GM12878 (cell line): ENCODE measurements at regions not wholly inside any gene's neighbourhood (a gene's known extent, or its start where the extent isn't known, plus 50 kb on each side); places are given as distances from the start of the nearest gene placed in this dataset.

Experiments used
- ATAC-seq: fragments of 200-7000 bp; cut with Tn5 transposase; 3 replicates; pipeline ENCODE4 v1.9.1; 2020; ENCODE audit warnings: mild to moderate bottlenecking, moderate library complexity
- BruUV-seq: library from RNA; stranded (reverse); fragments of 400-500 nt; replicated peaks from 2 replicates; lab custom pipeline; 2021; lab: Mats Ljungman, UMichigan
- CTCF ChIA-PET: fragments of 300-600 bp; sonication (Branson Sonifier 250); formaldehyde crosslinking; extraction: SDS; loops from one replicate; lab custom pipeline; 2021; ENCODE audit warnings: inconsistent platforms; lab: Yijun Ruan, JAX
- POLR2A ChIA-PET: fragments of 350-600 bp; formaldehyde crosslinking; extraction: SDS; loops from one replicate; lab custom pipeline; 2021; ENCODE audit warnings: inconsistent platforms; lab: Charles Lee
- RAD21 ChIA-PET: fragments of 300-600 bp; sonication (Branson Sonifier 250); formaldehyde crosslinking; loops from one replicate; lab custom pipeline; 2023; ENCODE audit warnings: antibody characterized with exemption; ENCODE audit not compliant: unreplicated experiment; lab: Charles Lee
- SMC1A ChIA-PET: fragments of 300-600 bp; sonication (Branson Sonifier 250); formaldehyde crosslinking; loops from one replicate; lab custom pipeline; 2023; ENCODE audit not compliant: unreplicated experiment, uncharacterized antibody; lab: Charles Lee
- DNase-seq: peaks from one replicate; pipeline ENCODE4 v3.0.0-alpha.2; 2011; ENCODE audit warnings: low read depth, low spot score
- FAIRE-seq: peaks from 3 replicates; lab custom pipeline; 2011; peaks lifted over from hg19 to GRCh38; lab: Jason Lieb, UNC
- H2AFZ ChIP-seq: 2 replicates; pipeline ENCODE4 v1.6.0; 2011; ENCODE audit warnings: low read depth, low read length, control low read depth; ENCODE audit not compliant: control insufficient read depth
- H3K27ac ChIP-seq: 2 replicates; pipeline ENCODE4 v1.5.1; 2011; ENCODE audit warnings: control low read depth; ENCODE audit not compliant: control insufficient read depth, insufficient read depth
- H3K27me3 ChIP-seq, 2 experiments: replicated peaks in 1 of 2; 2 replicates each; pipeline versions ENCODE4 v1.6.0 to v1.6.1; 2011; ENCODE audit warnings: low read length in 1 of 2; ENCODE audit not compliant: control insufficient read depth in 2 of 2, insufficient read depth in 2 of 2
- H3K36me3 ChIP-seq, 2 experiments: 2 replicates each; pipeline ENCODE4 v1.5.1; 2011; ENCODE audit warnings: low read length in 1 of 2; ENCODE audit not compliant: control insufficient read depth in 2 of 2, insufficient read depth in 2 of 2
- H3K4me1 ChIP-seq: 2 replicates; pipeline ENCODE4 v1.6.1; 2011; ENCODE audit warnings: mild to moderate bottlenecking, low read length, moderate library complexity, mixed read lengths; ENCODE audit not compliant: control insufficient read depth, insufficient read depth
- H3K4me2 ChIP-seq: 2 replicates; pipeline ENCODE4 v1.6.0; 2011; ENCODE audit warnings: control low read depth; ENCODE audit not compliant: control insufficient read depth, insufficient read depth
- H3K4me3 ChIP-seq: fragments of 200-600 bp; sonication (generic); 2 replicates; pipeline ENCODE4 v1.5.1; 2016
- H3K79me2 ChIP-seq: 2 replicates; pipeline ENCODE4 v1.6.0; 2011; ENCODE audit warnings: low read length; ENCODE audit not compliant: control insufficient read depth, insufficient read depth
- H3K9ac ChIP-seq: 2 replicates; pipeline ENCODE4 v1.8.0; 2011; ENCODE audit warnings: low read length, control low read depth, mixed read lengths; ENCODE audit not compliant: control insufficient read depth, insufficient read depth
- H3K9me3 ChIP-seq: replicated peaks from 3 replicates; pipeline ENCODE4 v1.5.1; 2011; ENCODE audit warnings: mild to moderate bottlenecking, low read length; ENCODE audit not compliant: control insufficient read depth, insufficient read depth
- H4K20me1 ChIP-seq: 2 replicates; pipeline ENCODE4 v1.6.0; 2011; ENCODE audit not compliant: control insufficient read depth, insufficient read depth
- DPF2 ChIP-seq: fragments of 450-650 bp; IDR thresholded peaks from 2 replicates; pipeline ENCODE4 v1.6.1; 2017; ENCODE audit warnings: mild to moderate bottlenecking
- JUNB ChIP-seq: IDR thresholded peaks from 2 replicates; pipeline ENCODE4 v1.6.1; 2016; ENCODE audit warnings: antibody characterized with exemption, mild to moderate bottlenecking
- MTA3 ChIP-seq: IDR thresholded peaks from 2 replicates; pipeline ENCODE4 v1.6.1; 2012; ENCODE audit warnings: low read length, inconsistent platforms, borderline replicate concordance
- MYB ChIP-seq: fragments of 150-350 bp; IDR thresholded peaks from 2 replicates; pipeline ENCODE4 v1.6.1; 2014; ENCODE audit warnings: mild to moderate bottlenecking, low read depth, low read length, borderline replicate concordance
- TAF1 ChIP-seq: IDR thresholded peaks from 2 replicates; pipeline ENCODE4 v1.6.1; 2011; ENCODE audit warnings: mild to moderate bottlenecking, low read depth, low read length, borderline replicate concordance
- USF2 ChIP-seq: IDR thresholded peaks from 2 replicates; pipeline ENCODE4 v1.6.1; 2011; ENCODE audit warnings: low read depth, low read length, improper control_type of control experiment, borderline replicate concordance
- ZBTB40 ChIP-seq: fragments of 450-650 bp; IDR thresholded peaks from 2 replicates; pipeline ENCODE4 v1.6.1; 2016; ENCODE audit warnings: mild to moderate bottlenecking, moderate library complexity, borderline replicate concordance
- ZNF274 ChIP-seq: IDR thresholded peaks from one replicate; pipeline ENCODE4 v1.8.0; 2011; ENCODE audit not compliant: insufficient read length, insufficient read depth
- WGBS: methylation state at CpG from one replicate; pipeline ENCODE4 v1.1.6; 2016; ENCODE audit warnings: low lambda C conversion rate; ENCODE audit not compliant: insufficient replicate concordance, insufficient coverage; ENCODE audit errors: missing lambda C conversion rate; 5-methylcytosine and 5-hydroxymethylcytosine counted together
- in situ Hi-C: fragments of 300-500 bp; cut with MboI; formaldehyde crosslinking; loops from 9 replicates; pipeline ENCODE4 v1.14.3; 2018; ENCODE audit warnings: mixed read lengths
- intact Hi-C: fragments of 100-400 bp; cut with micrococcal nuclease; formaldehyde crosslinking; loops from one replicate; pipeline ENCODE4 v1.14.2; 2022; ENCODE audit not compliant: unreplicated experiment

DNA sequence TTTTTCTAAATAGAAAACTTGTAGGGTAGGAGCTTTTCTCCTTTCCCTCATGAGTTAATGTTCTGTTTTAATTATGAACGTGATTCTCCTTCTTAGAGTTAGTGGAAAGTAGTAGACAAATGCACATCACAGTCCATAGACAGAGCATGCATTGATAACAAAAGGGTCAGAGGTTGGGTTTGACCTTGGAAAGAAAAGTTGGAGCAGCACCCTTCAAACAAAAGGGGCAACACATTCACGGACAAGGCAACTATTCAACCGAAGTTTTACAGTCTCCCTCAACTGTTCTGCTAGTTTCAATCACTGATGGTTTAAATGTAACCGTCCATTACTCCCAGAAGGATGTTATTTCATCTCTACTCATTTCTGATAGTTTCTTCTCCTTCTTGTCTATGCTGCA lies 103.4 kb upstream of the MAOA start:
- H4K20me1 ChIP-seq, result no peaks in the 10 kb centered on the region
- SMC1A ChIA-PET, result interaction anchor here (0.8 to 1.0 kb wide), 2 partner anchors 36 to 1771 kb away, joined by 3 read pairs; no protein-coding TSS in a partner anchor
- FAIRE-seq (no peak), DNase-seq (no peak), ATAC-seq (no peak)
- H3K4me2 ChIP-seq, result no peak overlapping the region
- no peaks in the 10 kb centered on the region for H3K9me3 ChIP-seq
- no peak for TF ChIP-seq MTA3
- no peak for TF ChIP-seq TAF1
- TF ChIP-seq ZNF274, result no peak
- no peak for TF ChIP-seq MYB
- no peak for TF ChIP-seq DPF2
- no peak for TF ChIP-seq USF2
- no peak for TF ChIP-seq ZBTB40
- TF ChIP-seq JUNB, result no peak
- H2AFZ ChIP-seq, result no peak overlapping the region
- H3K27me3 ChIP-seq, result no peaks in the 10 kb centered on the region
- H3K79me2 ChIP-seq, result no peaks in the 10 kb centered on the region
- no peak overlapping the region for H3K4me3 ChIP-seq
- H3K27ac ChIP-seq, result no peak overlapping the region
- intact Hi-C loops, result no loop called here
- CTCF ChIA-PET, result interaction anchor here (0.6 kb wide), 1 partner anchor 13 kb away, joined by 3 read pairs; no protein-coding TSS in a partner anchor
- H3K9ac ChIP-seq, result no peak overlapping the region
- no TSS peak for BruUV-seq
- in situ Hi-C loops, result loop anchor here (10.0 kb wide), 1 partner anchor 208 kb away; no protein-coding TSS in a partner anchor
- RAD21 ChIA-PET, result no interaction called here
- POLR2A ChIA-PET, result no interaction called here
- 2% methylated on average over 4 of the region's 4 CpGs for WGBS
- no peaks in the 10 kb centered on the region for H3K36me3 ChIP-seq
- H3K4me1 ChIP-seq, result no peaks in the 10 kb centered on the region
